A549 (cell line): ENCODE measurements at regions not wholly inside any gene's neighbourhood (a gene's known extent, or its start where the extent isn't known, plus 50 kb on each side); places are given as distances from the start of the nearest gene placed in this dataset.
"Not testable (repeated sequence)": the region's sequence is repeated elsewhere in the genome, so short reads cannot be mapped to it uniquely, and the experiment has no call there.

Experiments
- ATAC-seq, 2 experiments: fragments of 200-7000 bp in 1 of 2; fragments of >200 bp in 1 of 2; cut with Nextera tagmentation in 1 of 2; cut with Tn5 transposase in 1 of 2; 3 replicates each; pipeline versions ENCODE4 v1.8.0 to v1.9.1; 2018 to 2020; ENCODE audit warnings: mild to moderate bottlenecking in 1 of 2, moderate library complexity in 1 of 2
- CTCF ChIA-PET: fragments of 300-600 bp; sonication (Branson Sonifier 250); formaldehyde crosslinking; extraction: SDS; loops from one replicate; lab custom pipeline; 2021; ENCODE audit warnings: antibody characterized with exemption, inconsistent platforms; lab: Yijun Ruan, JAX
- POLR2A ChIA-PET: fragments of 350-600 bp; formaldehyde crosslinking; extraction: SDS; loops from one replicate; lab custom pipeline; 2021; ENCODE audit warnings: antibody characterized with exemption, inconsistent platforms; lab: Yijun Ruan, JAX
- DNase-seq, 2 experiments: peaks; one replicate each; pipeline versions ENCODE4 v3.0.0 to v3.0.0-alpha.2; 2011 to 2016; ENCODE audit warnings: low read depth in 1 of 2, low spot score in 1 of 2
- FAIRE-seq: peaks from 2 replicates; lab custom pipeline; 2011; peaks lifted over from hg19 to GRCh38; lab: Jason Lieb, UNC
- H3K27ac ChIP-seq, 2 experiments: fragments of >200 bp; sonication (Bioruptor Twin); formaldehyde crosslinking; 3 replicates each; pipeline ENCODE4 v1.5.1; 2016 to 2017
- H3K4me1 ChIP-seq: fragments of >200 bp; sonication (Bioruptor Twin); formaldehyde crosslinking; 3 replicates; pipeline ENCODE4 v1.6.1; 2016
- H3K4me2 ChIP-seq: fragments of >200 bp; sonication (Bioruptor Twin); formaldehyde crosslinking; 3 replicates; pipeline ENCODE4 v1.6.1; 2016
- H3K4me3 ChIP-seq: fragments of >200 bp; sonication (Bioruptor Twin); formaldehyde crosslinking; 3 replicates; pipeline ENCODE4 v1.5.1; 2016
- H3K9me3 ChIP-seq: fragments of >200 bp; sonication (Bioruptor Twin); formaldehyde crosslinking; 3 replicates; pipeline ENCODE4 v1.6.1; 2016
- CBX2 ChIP-seq: fragments of 200-600 bp; sonication (generic); IDR thresholded peaks from 2 replicates; pipeline ENCODE4 v1.6.1; 2016; ENCODE audit warnings: low read depth, mild to moderate bottlenecking, borderline replicate concordance
- CTCF ChIP-seq: fragments of >200 bp; sonication (Bioruptor Twin); formaldehyde crosslinking; IDR thresholded peaks from 3 replicates; pipeline ENCODE4 v1.5.1; 2016
- E2F6 ChIP-seq: IDR thresholded peaks from 2 replicates; pipeline ENCODE4 v1.6.1; 2012; ENCODE audit warnings: low read depth, borderline replicate concordance
- FOSB ChIP-seq: fragments of 250-450 bp; sonication (Bioruptor Pico); IDR thresholded peaks from 2 replicates; pipeline ENCODE4 v1.5.0; 2020; ENCODE audit warnings: mild to moderate bottlenecking, moderate library complexity
- GATA3 ChIP-seq: IDR thresholded peaks from 2 replicates; pipeline ENCODE4 v1.6.1; 2012; ENCODE audit warnings: borderline replicate concordance
- HEYL ChIP-seq: fragments of 250-450 bp; sonication (Bioruptor Pico); IDR thresholded peaks from 2 replicates; pipeline ENCODE4 v1.8.0; 2021; ENCODE audit warnings: mild to moderate bottlenecking, moderate library complexity
- HMGXB4 ChIP-seq: fragments of 250-450 bp; sonication (Bioruptor Pico); IDR thresholded peaks from 2 replicates; pipeline ENCODE4 v1.5.0; 2021; ENCODE audit warnings: mild to moderate bottlenecking, moderate library complexity, borderline replicate concordance
- HOXB13 ChIP-seq: fragments of 250-450 bp; sonication (Bioruptor Pico); IDR thresholded peaks from 2 replicates; pipeline ENCODE4 v1.5.0; 2020; ENCODE audit warnings: low read depth, mild to moderate bottlenecking, moderate library complexity
- KDM1A ChIP-seq: fragments of 200-600 bp; sonication (generic); IDR thresholded peaks from 2 replicates; pipeline ENCODE4 v1.6.1; 2016; ENCODE audit warnings: low read depth, mild to moderate bottlenecking
- MAFK ChIP-seq: fragments of 450-650 bp; IDR thresholded peaks from 2 replicates; pipeline ENCODE4 v1.6.1; 2014; ENCODE audit not compliant: partially characterized antibody
- MAX ChIP-seq: IDR thresholded peaks from 2 replicates; pipeline ENCODE4 v1.6.1; 2012
- MAZ ChIP-seq: fragments of 150-350 bp; IDR thresholded peaks from 2 replicates; pipeline ENCODE4 v1.6.1; 2014; ENCODE audit warnings: antibody characterized with exemption, low read depth, low read length, borderline replicate concordance
- NPAS2 ChIP-seq: fragments of 250-450 bp; sonication (Bioruptor Pico); IDR thresholded peaks from 2 replicates; pipeline ENCODE4 v1.8.0; 2022; ENCODE audit warnings: mild to moderate bottlenecking, moderate library complexity, borderline replicate concordance
- POLR2A ChIP-seq: IDR thresholded peaks from 2 replicates; pipeline ENCODE4 v1.6.1; 2012; ENCODE audit warnings: mild to moderate bottlenecking, low read length
- RAD21 ChIP-seq, 2 experiments: fragments of >200 bp in 1 of 2; sonication (Bioruptor Twin) in 1 of 2; formaldehyde crosslinking in 1 of 2; IDR thresholded peaks in 1 of 2; conservative IDR thresholded peaks in 1 of 2; 2 replicates in 1 of 2; 3 replicates in 1 of 2; pipeline ENCODE4 v1.6.1; 2012 to 2018; ENCODE audit warnings: inconsistent platforms in 1 of 2
- RCOR1 ChIP-seq: fragments of 150-350 bp; IDR thresholded peaks from 2 replicates; pipeline ENCODE4 v1.6.1; 2014; ENCODE audit warnings: antibody characterized with exemption, low read length, low read depth
- REST ChIP-seq: fragments of 200-600 bp; sonication (generic); IDR thresholded peaks from 2 replicates; pipeline ENCODE4 v1.6.1; 2016; ENCODE audit warnings: antibody characterized with exemption, mild to moderate bottlenecking, moderate library complexity
- RNF2 ChIP-seq: fragments of 200-600 bp; sonication (generic); IDR thresholded peaks from 2 replicates; pipeline ENCODE4 v1.6.1; 2016; ENCODE audit warnings: low read depth, mild to moderate bottlenecking, antibody characterized with exemption, moderate library complexity, borderline replicate concordance
- SMC3 ChIP-seq: fragments of >200 bp; sonication (Bioruptor Twin); formaldehyde crosslinking; IDR thresholded peaks from 3 replicates; pipeline ENCODE4 v1.6.1; 2018; ENCODE audit warnings: inconsistent platforms
- SREBF2 ChIP-seq: fragments of 450-650 bp; IDR thresholded peaks from 2 replicates; pipeline ENCODE4 v1.6.1; 2014; ENCODE audit warnings: mild to moderate bottlenecking, moderate library complexity
- TFCP2L1 ChIP-seq: fragments of 250-450 bp; sonication (Bioruptor Pico); IDR thresholded peaks from 2 replicates; pipeline ENCODE4 v1.5.0; 2021; ENCODE audit warnings: mild to moderate bottlenecking
- TP53 ChIP-seq: fragments of 250-450 bp; sonication (Bioruptor Pico); IDR thresholded peaks from 2 replicates; pipeline ENCODE4 v1.5.0; 2021; ENCODE audit warnings: mild to moderate bottlenecking, moderate library complexity
- USF2 ChIP-seq: fragments of 450-650 bp; IDR thresholded peaks from 2 replicates; pipeline ENCODE4 v1.6.1; 2014; ENCODE audit warnings: antibody characterized with exemption
- ZC3H11A ChIP-seq: fragments of 450-650 bp; IDR thresholded peaks from 2 replicates; pipeline ENCODE4 v1.6.1; 2014; ENCODE audit warnings: antibody characterized with exemption, mild to moderate bottlenecking
- WGBS: methylation state at CpG from one replicate; pipeline ENCODE4 v1.1.6; 2017; ENCODE audit errors: missing lambda C conversion rate; 5-methylcytosine and 5-hydroxymethylcytosine counted together

GRCh38 chr17:11150906-11151511 lies 90.0 kb upstream of the SHISA6 start:
- WGBS, result 41% methylated on average over 19 of the region's 19 CpGs
- FAIRE-seq, ATAC-seq, DNase-seq, H3K27ac ChIP-seq, H3K9me3 ChIP-seq, H3K4me2 ChIP-seq, H3K4me3 ChIP-seq, H3K4me1 ChIP-seq: not testable (repeated sequence)
- TF ChIP-seq MAFK, result peak; percentile 14
- CTCF ChIA-PET, result interaction anchor here (0.7 kb wide), 1 partner anchor 614 kb away, joined by 3 read pairs; no protein-coding TSS in a partner anchor
- POLR2A ChIA-PET, result interaction anchor here (0.7 kb wide), 1 partner anchor 11 kb away, joined by 3 read pairs; no protein-coding TSS in a partner anchor

GRCh38 chr17:11144358-11145233 lies 96.4 kb upstream of the SHISA6 start:
- no peak overlapping the region for H3K4me2 ChIP-seq
- peak; percentile 60 for TF ChIP-seq SMC3
- TF ChIP-seq ZC3H11A, result no peak
- peak; percentile 52 for TF ChIP-seq CTCF
- TF ChIP-seq E2F6, result no peak
- no peak for TF ChIP-seq POLR2A
- peak; percentile 55 to 73 for TF ChIP-seq RAD21 (conservative IDR thresholded peaks at IDR 0.05 in 1 of 2, IDR thresholded peaks at IDR 0.05 in 1 of 2)
- no peak for TF ChIP-seq CBX2
- no peak for TF ChIP-seq HOXB13 (CRISPR knock-in tag)
- TF ChIP-seq NPAS2, result no peak
- no peak for TF ChIP-seq HEYL
- TF ChIP-seq TP53 (CRISPR knock-in tag), result no peak
- TF ChIP-seq HMGXB4, result no peak
- TF ChIP-seq MAZ, result no peak
- TF ChIP-seq SREBF2, result no peak
- no peak for TF ChIP-seq GATA3
- no peak for TF ChIP-seq RNF2
- TF ChIP-seq TFCP2L1 (CRISPR knock-in tag), result no peak
- TF ChIP-seq MAX, result no peak
- no peak for TF ChIP-seq RCOR1
- TF ChIP-seq KDM1A, result no peak
- TF ChIP-seq FOSB (CRISPR knock-in tag), result no peak
- TF ChIP-seq USF2, result no peak
- TF ChIP-seq REST, result no peak
- TF ChIP-seq, all 56 proteins: peak for 3
- peak; percentile 28 to 63 for DNase-seq
- Histone ChIP-seq H3K9me3 (0 out of 3 replicates have a peak, but pooled peaks cover 2% of the 10 kb centered on the region), H3K4me3 (no peak overlapping the region), H3K27ac (no peak overlapping the region), H3K4me1 (no peaks in the 10 kb centered on the region)
- CTCF ChIA-PET, result interaction anchor here (0.6 to 2.7 kb wide), 20 partner anchors 9 to 529 kb away, joined by 3 to 17 read pairs (median 4); no protein-coding TSS in a partner anchor
- peak; percentile 71 to 83; a peak in 5 of 6 replicates for ATAC-seq
- POLR2A ChIA-PET, result no interaction called here
- peak; percentile 74 for FAIRE-seq
- WGBS, result 3% methylated on average over 7 of the region's 7 CpGs
